Epidermal melanocyte (primary cell): ENCODE measurements at regions not wholly inside any gene's neighbourhood (a gene's known extent, or its start where the extent isn't known, plus 50 kb on each side); places are given as distances from the start of the nearest gene placed in this dataset.

Experiments
- DNase-seq: peaks from one replicate; pipeline ENCODE4 v3.0.0; 2011; ENCODE audit warnings: low spot score; ENCODE audit not compliant: insufficient read length

GRCh38 chr3:135853981-135854380, 111.5 kb upstream of the PPP2R3A start:
- DNase-seq = no peak

- no peak for DNase-seq
Observed at GRCh38 chr3:135860761-135861160, 104.8 kb upstream of the PPP2R3A start.

- DNase-seq = no peak
Observed at GRCh38 chr3:135862361-135862760, 103.2 kb upstream of the PPP2R3A start.

- no peak for DNase-seq
Observed at GRCh38 chr3:135864060-135864459, 101.5 kb upstream of the PPP2R3A start.

- DNase-seq = no peak
Observed at GRCh38 chr3:135865085-135865484, 100.4 kb upstream of the PPP2R3A start.

GRCh38 chr3:135865553-135865952, 100.0 kb upstream of the PPP2R3A start:
- no peak for DNase-seq

GRCh38 chr3:135867911-135868310, 97.6 kb upstream of the PPP2R3A start:
- no peak for DNase-seq

GRCh38 chr3:135868801-135869200, 96.7 kb upstream of the PPP2R3A start:
- DNase-seq = no peak

GRCh38 chr3:135869439-135870105, 96.0 kb upstream of the PPP2R3A start:
- DNase-seq = no peak

GRCh38 chr3:135871311-135871710, 94.2 kb upstream of the PPP2R3A start:
- DNase-seq = no peak

GRCh38 chr3:135874035-135874434, 91.5 kb upstream of the PPP2R3A start:
- DNase-seq = no peak

- DNase-seq = no peak
Observed at GRCh38 chr3:135878501-135878900, 87.0 kb upstream of the PPP2R3A start.

GRCh38 chr3:135885885-135886284, 79.6 kb upstream of the PPP2R3A start:
- DNase-seq = no peak

GRCh38 chr3:135887220-135887619, 78.3 kb upstream of the PPP2R3A start:
- no peak for DNase-seq

- DNase-seq = no peak
Observed at GRCh38 chr3:135889443-135889842, 76.1 kb upstream of the PPP2R3A start.

- no peak for DNase-seq
Observed at GRCh38 chr3:135891121-135891520, 74.4 kb upstream of the PPP2R3A start.

- peak; percentile 36 for DNase-seq
Observed at GRCh38 chr3:135895106-135895733, 70.3 kb upstream of the PPP2R3A start.

GRCh38 chr3:135895734-135896121, 69.8 kb upstream of the PPP2R3A start:
- DNase-seq = no peak

GRCh38 chr3:135896613-135897012, 68.9 kb upstream of the PPP2R3A start:
- no peak for DNase-seq

- no peak for DNase-seq
Observed at GRCh38 chr3:135897715-135898114, 67.8 kb upstream of the PPP2R3A start.

- DNase-seq = no peak
Observed at GRCh38 chr3:135898774-135899173, 66.8 kb upstream of the PPP2R3A start.

- no peak for DNase-seq
Observed at GRCh38 chr3:135905058-135905724, 60.3 kb upstream of the PPP2R3A start.
